Mesendoderm (in vitro differentiated cells): ENCODE measurements at regions not wholly inside any gene's neighbourhood (a gene's known extent, or its start where the extent isn't known, plus 50 kb on each side); places are given as distances from the start of the nearest gene placed in this dataset.
A peak's percentile ranks its signal among the peaks of the same experiment; 100 is the strongest.

Experiments used
- DNase-seq: peaks from one replicate; pipeline ENCODE4 v3.0.0; 2013
- H2AK5ac ChIP-seq: 2 replicates; pipeline ENCODE4 v1.6.1; 2013; ENCODE audit warnings: low read length, inconsistent platforms
- H2BK120ac ChIP-seq: 2 replicates; pipeline ENCODE4 v1.6.1; 2013; ENCODE audit warnings: low read depth, mild to moderate bottlenecking, low read length, moderate library complexity, mixed read lengths
- H2BK15ac ChIP-seq: replicated peaks from 2 replicates; pipeline ENCODE4 v1.6.1; 2013; ENCODE audit warnings: low read depth, mild to moderate bottlenecking, moderate library complexity
- H2BK5ac ChIP-seq: 2 replicates; pipeline ENCODE4 v1.6.1; 2013; ENCODE audit warnings: low read length, inconsistent platforms
- H3K18ac ChIP-seq: 2 replicates; pipeline ENCODE4 v1.6.1; 2013; ENCODE audit warnings: mild to moderate bottlenecking, low read length, mixed read lengths
- H3K23ac ChIP-seq: one replicate; pipeline ENCODE4 v1.6.1; 2013; ENCODE audit warnings: low read length
- H3K27ac ChIP-seq: 2 replicates; pipeline ENCODE4 v1.5.1; 2013; ENCODE audit warnings: low read depth, mild to moderate bottlenecking, inconsistent platforms, low read length, moderate library complexity
- H3K27me3 ChIP-seq: 2 replicates; pipeline ENCODE4 v1.6.1; 2013; ENCODE audit warnings: low read length, control low read depth, mild to moderate bottlenecking, inconsistent platforms; ENCODE audit not compliant: insufficient read depth, poor library complexity
- H3K36me3 ChIP-seq: 2 replicates; pipeline ENCODE4 v1.6.1; 2013; ENCODE audit warnings: low read length, inconsistent platforms; ENCODE audit not compliant: control insufficient read depth, insufficient read depth
- H3K4ac ChIP-seq: one replicate; pipeline ENCODE4 v1.6.1; 2013; ENCODE audit warnings: low read depth, mild to moderate bottlenecking, low read length, moderate library complexity
- H3K4me1 ChIP-seq: 2 replicates; pipeline ENCODE4 v1.6.1; 2013; ENCODE audit warnings: low read depth, low read length, inconsistent platforms; ENCODE audit not compliant: control insufficient read depth
- H3K4me2 ChIP-seq: 2 replicates; pipeline ENCODE4 v1.6.1; 2013; ENCODE audit warnings: low read length
- H3K4me3 ChIP-seq: 2 replicates; pipeline ENCODE4 v1.5.1; 2013; ENCODE audit warnings: mild to moderate bottlenecking, low read length
- H3K56ac ChIP-seq: one replicate; pipeline ENCODE4 v1.6.1; 2013; ENCODE audit warnings: low read length
- H3K79me1 ChIP-seq: 2 replicates; pipeline ENCODE4 v1.6.1; 2013; ENCODE audit warnings: low read length, inconsistent platforms
- H3K79me2 ChIP-seq: 2 replicates; pipeline ENCODE4 v1.6.1; 2013; ENCODE audit warnings: mild to moderate bottlenecking, low read length; ENCODE audit not compliant: control insufficient read depth, insufficient read depth
- H3K9ac ChIP-seq: 2 replicates; pipeline ENCODE4 v1.6.1; 2013; ENCODE audit warnings: low read length, inconsistent platforms
- H4K5ac ChIP-seq: one replicate; pipeline ENCODE4 v1.6.1; 2013; ENCODE audit warnings: low read length
- H4K8ac ChIP-seq: one replicate; pipeline ENCODE4 v1.6.1; 2013; ENCODE audit warnings: low read depth, mild to moderate bottlenecking, control low read depth, low read length, moderate library complexity
- WGBS: extraction: QIAGEN DNeasy Blood & Tissue Kit; methylation state at CpG from one replicate; pipeline ENCODE4 v1.1.7; 2013; ENCODE audit warnings: low lambda C conversion rate, missing lambda C conversion rate; ENCODE audit not compliant: insufficient coverage; ENCODE audit errors: extremely low coverage; 5-methylcytosine and 5-hydroxymethylcytosine counted together

DNA sequence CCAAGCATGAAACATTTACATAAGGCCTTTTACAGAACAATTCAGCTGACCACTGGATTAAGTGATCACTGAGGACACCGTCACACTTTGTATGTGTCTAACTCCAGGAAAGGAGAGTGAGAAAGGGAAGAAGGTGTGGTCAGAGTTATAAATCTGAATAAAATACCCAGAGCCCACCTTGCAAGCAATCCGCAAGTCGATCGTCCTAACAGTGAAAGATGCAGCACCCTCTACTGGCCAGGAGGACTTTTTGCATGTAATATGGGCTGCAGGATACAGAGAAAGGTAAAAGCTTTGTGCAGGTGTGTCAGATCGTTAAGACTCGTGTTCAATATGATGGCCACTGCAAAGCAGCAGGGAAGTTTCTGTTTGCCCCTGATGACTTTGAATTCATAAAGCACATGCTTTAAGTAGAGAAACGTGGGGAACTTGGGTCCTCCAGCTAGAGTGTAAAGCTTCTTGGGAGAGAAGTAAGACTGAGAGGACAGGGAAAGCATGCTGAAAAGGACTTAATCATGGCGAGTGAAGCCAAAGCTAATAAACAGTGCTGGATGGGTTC, 68.5 kb upstream of the BMPER start:
- peak; percentile 55 for DNase-seq

DNA sequence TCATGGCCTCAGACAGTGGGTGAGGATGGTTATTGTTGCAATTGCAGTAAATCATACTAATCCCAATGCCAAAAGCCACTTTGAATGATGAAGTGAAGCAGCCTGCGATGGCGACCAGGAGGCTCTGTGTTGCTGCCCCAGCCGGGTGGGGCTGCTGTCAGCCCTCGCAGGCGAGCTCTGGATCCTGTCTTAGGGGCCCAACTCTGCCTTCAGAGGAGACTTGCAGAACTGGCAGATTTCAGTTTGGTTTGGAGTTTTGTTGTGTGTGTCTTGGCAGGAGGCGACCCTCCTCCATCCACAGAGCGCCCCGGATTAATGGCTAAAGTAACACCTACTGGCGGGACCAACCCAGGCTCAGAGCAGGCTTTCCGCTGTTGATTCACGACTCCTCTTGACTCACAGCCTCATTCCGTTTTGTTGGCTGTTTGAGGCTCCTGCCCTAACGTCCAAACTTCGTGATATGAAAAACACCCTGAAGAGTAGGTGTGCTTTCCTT, 67.9 kb upstream of the BMPER start:
- no peak overlapping the region for H4K5ac ChIP-seq

More for the DNA sequence above, 68.5 kb upstream of the BMPER start:
- no peaks in the 10 kb centered on the region for H3K79me1 ChIP-seq
- no peak overlapping the region for H2BK5ac ChIP-seq
- no peak overlapping the region for H3K56ac ChIP-seq
- H3K27me3 ChIP-seq: no peaks in the 10 kb centered on the region
- no peaks in the 10 kb centered on the region for H3K36me3 ChIP-seq
- no peak overlapping the region for H2BK15ac ChIP-seq
- H3K4ac ChIP-seq: no peak overlapping the region
- H2BK120ac ChIP-seq: no peak overlapping the region
- no peak overlapping the region for H2AK5ac ChIP-seq
- no peak overlapping the region for H3K4me3 ChIP-seq
- WGBS: no CpG with 5 or more reads among the region's 8 CpGs
- no peak overlapping the region for H3K9ac ChIP-seq
- no peak overlapping the region for H3K18ac ChIP-seq
- H3K79me2 ChIP-seq: no peaks in the 10 kb centered on the region
- no peak overlapping the region for H3K27ac ChIP-seq
- H3K4me1 ChIP-seq: no peaks in the 10 kb centered on the region
- no peak overlapping the region for H4K8ac ChIP-seq
- no peak overlapping the region for H3K4me2 ChIP-seq
- H3K23ac ChIP-seq: no peak overlapping the region
- no peak overlapping the region for H4K5ac ChIP-seq

DNA sequence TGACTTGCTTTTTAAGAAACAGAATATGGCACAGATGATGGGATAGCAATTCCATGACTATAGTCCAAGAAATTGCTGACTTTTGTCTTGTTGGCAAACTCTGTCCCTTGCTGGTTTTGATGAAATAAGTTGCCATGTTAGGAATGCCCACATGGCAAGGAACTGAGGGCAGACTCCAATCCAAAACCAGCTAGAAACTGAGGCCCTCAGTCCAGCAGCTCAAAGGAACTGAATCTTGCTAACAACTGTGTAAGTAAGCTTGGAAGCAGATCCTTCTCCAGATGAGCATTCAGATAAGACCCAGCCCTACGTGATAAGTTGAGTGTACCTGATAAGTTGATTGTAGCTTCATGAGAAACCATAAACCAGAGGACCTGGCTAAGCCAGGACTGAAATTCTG, 64.3 kb upstream of the BMPER start:
- Histone ChIP-seq H3K4me3 (no peak overlapping the region), H3K36me3 (no peaks in the 10 kb centered on the region), H2AK5ac (no peak overlapping the region), H3K4ac (no peak overlapping the region), H3K79me2 (no peaks in the 10 kb centered on the region), H3K4me2 (no peak overlapping the region), H3K56ac (no peak overlapping the region), H3K18ac (no peak overlapping the region), H3K9ac (no peak overlapping the region), H3K27ac (no peak overlapping the region), H3K27me3 (no peaks in the 10 kb centered on the region), H2BK5ac (no peak overlapping the region), H3K4me1 (no peaks in the 10 kb centered on the region), H4K8ac (no peak overlapping the region), H2BK120ac (no peak overlapping the region), H2BK15ac (no peak overlapping the region), H3K23ac (no peak overlapping the region), H3K79me1 (no peaks in the 10 kb centered on the region), H4K5ac (no peak overlapping the region)
- WGBS: no CpG with 5 or more reads among the region's 1 CpG
- peak; percentile 47 for DNase-seq

More for the DNA sequence above, 67.9 kb upstream of the BMPER start:
- Histone ChIP-seq H2BK120ac (no peak overlapping the region), H2BK15ac (no peak overlapping the region), H3K9ac (no peak overlapping the region), H3K79me1 (no peaks in the 10 kb centered on the region), H3K4me2 (no peak overlapping the region), H3K27ac (no peak overlapping the region), H3K36me3 (no peaks in the 10 kb centered on the region), H3K4me3 (no peak overlapping the region), H3K4me1 (no peaks in the 10 kb centered on the region), H3K18ac (no peak overlapping the region), H4K8ac (no peak overlapping the region), H3K56ac (no peak overlapping the region), H2BK5ac (no peak overlapping the region), H3K23ac (no peak overlapping the region), H2AK5ac (no peak overlapping the region), H3K79me2 (no peaks in the 10 kb centered on the region), H3K4ac (no peak overlapping the region), H3K27me3 (no peaks in the 10 kb centered on the region)
- WGBS: no CpG with 5 or more reads among the region's 14 CpGs
- no peak for DNase-seq

DNA sequence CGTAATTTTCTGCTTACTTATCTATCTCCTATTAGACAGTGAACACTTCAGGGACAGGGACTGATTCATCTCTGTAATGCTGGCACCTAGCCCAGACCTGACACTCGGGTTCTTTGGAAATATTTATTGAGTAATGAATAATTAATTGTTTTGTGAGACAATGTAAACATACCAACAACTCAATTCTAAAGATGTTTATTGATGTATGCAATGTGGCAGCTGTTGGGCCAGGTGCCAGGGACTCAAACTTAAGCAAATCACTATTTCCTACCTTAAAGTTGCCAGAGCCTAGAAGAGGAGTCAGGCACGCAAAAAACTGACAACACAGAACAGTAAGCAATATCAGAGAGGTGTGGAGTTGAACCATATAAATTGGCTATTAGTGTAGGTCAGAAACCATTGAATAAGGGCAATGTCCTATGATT, 63.6 kb upstream of the BMPER start:
- H4K8ac ChIP-seq: no peak overlapping the region

DNA sequence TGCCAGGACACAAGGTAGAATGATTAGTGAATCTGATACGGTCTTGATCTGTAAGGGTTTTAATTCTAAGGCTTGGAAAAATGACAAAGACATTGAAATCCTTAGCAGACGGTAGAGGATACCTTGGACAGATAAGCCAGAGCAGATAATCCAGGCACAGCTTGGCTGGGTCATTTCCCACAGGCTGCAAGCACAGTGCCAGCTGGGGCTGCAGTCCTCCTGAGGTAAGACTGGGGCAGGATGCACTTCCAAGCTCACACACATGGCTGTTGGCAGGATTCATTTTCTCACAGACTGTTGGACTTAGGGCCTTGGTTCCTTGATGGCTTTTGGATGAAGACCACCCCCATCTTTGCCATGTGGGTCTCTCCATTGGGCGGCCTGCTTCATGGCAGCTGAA, 63.2 kb upstream of the BMPER start:
- H3K4me3 ChIP-seq: no peak overlapping the region
- H4K5ac ChIP-seq: no peak overlapping the region
- peak; percentile 30 for DNase-seq
- no peak overlapping the region for H4K8ac ChIP-seq
- H3K9ac ChIP-seq: no peak overlapping the region
- no CpG with 5 or more reads among the region's 3 CpGs for WGBS
- H3K79me2 ChIP-seq: no peaks in the 10 kb centered on the region
- H2AK5ac ChIP-seq: no peak overlapping the region
- H3K27me3 ChIP-seq: no peaks in the 10 kb centered on the region
- H3K4me2 ChIP-seq: no peak overlapping the region
- H3K4ac ChIP-seq: no peak overlapping the region
- no peaks in the 10 kb centered on the region for H3K36me3 ChIP-seq
- no peak overlapping the region for H3K23ac ChIP-seq
- H2BK120ac ChIP-seq: no peak overlapping the region
- H3K27ac ChIP-seq: no peak overlapping the region
- no peaks in the 10 kb centered on the region for H3K79me1 ChIP-seq
- H3K4me1 ChIP-seq: no peaks in the 10 kb centered on the region
- no peak overlapping the region for H2BK15ac ChIP-seq
- H3K56ac ChIP-seq: peak overlapping the region; percentile 26
- no peak overlapping the region for H3K18ac ChIP-seq
- H2BK5ac ChIP-seq: peak overlapping the region; percentile 35

More for the DNA sequence above, 63.6 kb upstream of the BMPER start:
- Histone ChIP-seq H3K56ac (peak overlapping the region; percentile 26), H4K5ac (no peak overlapping the region), H3K9ac (no peak overlapping the region), H3K27me3 (no peaks in the 10 kb centered on the region), H3K4me3 (no peak overlapping the region), H2BK120ac (no peak overlapping the region), H2BK5ac (no peak overlapping the region), H3K27ac (no peak overlapping the region), H3K79me1 (no peaks in the 10 kb centered on the region), H3K79me2 (no peaks in the 10 kb centered on the region), H3K23ac (no peak overlapping the region), H3K36me3 (no peaks in the 10 kb centered on the region), H2BK15ac (no peak overlapping the region), H3K18ac (no peak overlapping the region), H3K4ac (no peak overlapping the region), H3K4me1 (no peaks in the 10 kb centered on the region), H2AK5ac (no peak overlapping the region), H3K4me2 (no peak overlapping the region)
- DNase-seq: no peak
- no CpG with 5 or more reads among the region's 3 CpGs for WGBS

DNA sequence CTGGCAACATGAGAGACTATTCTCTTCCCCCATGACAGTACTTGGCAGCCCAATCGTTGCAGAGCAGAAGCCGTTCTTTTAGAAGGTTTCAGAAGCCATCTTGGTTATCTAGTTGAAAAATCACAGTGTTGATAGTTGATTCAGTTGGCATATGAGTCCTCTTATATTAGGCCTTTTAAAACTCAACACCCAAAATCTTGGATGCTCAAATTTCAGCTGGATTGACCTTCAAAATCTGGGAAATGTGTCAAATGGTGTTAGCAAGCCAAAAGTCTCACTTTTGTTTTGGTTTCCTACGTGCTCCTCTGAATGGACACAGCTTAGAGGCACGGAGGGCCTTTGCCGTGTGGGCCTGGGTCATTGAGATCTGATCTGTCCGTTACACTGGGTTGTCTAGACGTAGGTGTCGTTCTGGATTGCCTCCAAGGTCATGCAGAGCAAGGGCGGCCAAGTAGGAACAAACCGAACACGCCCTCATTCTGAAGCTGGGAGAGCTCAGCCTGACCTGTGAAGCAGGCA, 59.3 kb upstream of the BMPER start:
- Histone ChIP-seq H4K8ac (no peak overlapping the region), H3K4me2 (no peak overlapping the region), H3K9ac (no peak overlapping the region), H2BK5ac (no peak overlapping the region), H3K27me3 (no peaks in the 10 kb centered on the region), H3K18ac (no peak overlapping the region), H3K79me1 (no peaks in the 10 kb centered on the region), H2BK15ac (no peak overlapping the region), H2BK120ac (no peak overlapping the region), H3K56ac (no peak overlapping the region), H4K5ac (no peak overlapping the region), H2AK5ac (no peak overlapping the region), H3K4me3 (no peak overlapping the region), H3K4ac (no peak overlapping the region), H3K4me1 (no peaks in the 10 kb centered on the region), H3K36me3 (no peaks in the 10 kb centered on the region), H3K23ac (no peak overlapping the region), H3K79me2 (no peaks in the 10 kb centered on the region), H3K27ac (no peak overlapping the region)
- no CpG with 5 or more reads among the region's 11 CpGs for WGBS
- DNase-seq: no peak
